GM12878 (cell line): ENCODE measurements at regions not wholly inside any gene's neighbourhood (a gene's known extent, or its start where the extent isn't known, plus 50 kb on each side); places are given as distances from the start of the nearest gene placed in this dataset.

ENCODE experiments used
- ATAC-seq: fragments of 200-7000 bp; cut with Tn5 transposase; 3 replicates; pipeline ENCODE4 v1.9.1; 2020; ENCODE audit warnings: mild to moderate bottlenecking, moderate library complexity
- BruUV-seq: library from RNA; stranded (reverse); fragments of 400-500 nt; replicated peaks from 2 replicates; lab custom pipeline; 2021; lab: Mats Ljungman, UMichigan
- CTCF ChIA-PET: fragments of 300-600 bp; sonication (Branson Sonifier 250); formaldehyde crosslinking; extraction: SDS; loops from one replicate; lab custom pipeline; 2021; ENCODE audit warnings: inconsistent platforms; lab: Yijun Ruan, JAX
- POLR2A ChIA-PET: fragments of 350-600 bp; formaldehyde crosslinking; extraction: SDS; loops from one replicate; lab custom pipeline; 2021; ENCODE audit warnings: inconsistent platforms; lab: Charles Lee
- RAD21 ChIA-PET: fragments of 300-600 bp; sonication (Branson Sonifier 250); formaldehyde crosslinking; loops from one replicate; lab custom pipeline; 2023; ENCODE audit warnings: antibody characterized with exemption; ENCODE audit not compliant: unreplicated experiment; lab: Charles Lee
- SMC1A ChIA-PET: fragments of 300-600 bp; sonication (Branson Sonifier 250); formaldehyde crosslinking; loops from one replicate; lab custom pipeline; 2023; ENCODE audit not compliant: unreplicated experiment, uncharacterized antibody; lab: Charles Lee
- DNase-seq: peaks from one replicate; pipeline ENCODE4 v3.0.0-alpha.2; 2011; ENCODE audit warnings: low read depth, low spot score
- FAIRE-seq: peaks from 3 replicates; lab custom pipeline; 2011; peaks lifted over from hg19 to GRCh38; lab: Jason Lieb, UNC
- H2AFZ ChIP-seq: 2 replicates; pipeline ENCODE4 v1.6.0; 2011; ENCODE audit warnings: low read depth, low read length, control low read depth; ENCODE audit not compliant: control insufficient read depth
- H3K27ac ChIP-seq: 2 replicates; pipeline ENCODE4 v1.5.1; 2011; ENCODE audit warnings: control low read depth; ENCODE audit not compliant: control insufficient read depth, insufficient read depth
- H3K27me3 ChIP-seq, 2 experiments: replicated peaks in 1 of 2; 2 replicates each; pipeline versions ENCODE4 v1.6.0 to v1.6.1; 2011; ENCODE audit warnings: low read length in 1 of 2; ENCODE audit not compliant: control insufficient read depth in 2 of 2, insufficient read depth in 2 of 2
- H3K36me3 ChIP-seq, 2 experiments: 2 replicates each; pipeline ENCODE4 v1.5.1; 2011; ENCODE audit warnings: low read length in 1 of 2; ENCODE audit not compliant: control insufficient read depth in 2 of 2, insufficient read depth in 2 of 2
- H3K4me1 ChIP-seq: 2 replicates; pipeline ENCODE4 v1.6.1; 2011; ENCODE audit warnings: mild to moderate bottlenecking, low read length, moderate library complexity, mixed read lengths; ENCODE audit not compliant: control insufficient read depth, insufficient read depth
- H3K4me2 ChIP-seq: 2 replicates; pipeline ENCODE4 v1.6.0; 2011; ENCODE audit warnings: control low read depth; ENCODE audit not compliant: control insufficient read depth, insufficient read depth
- H3K4me3 ChIP-seq: fragments of 200-600 bp; sonication (generic); 2 replicates; pipeline ENCODE4 v1.5.1; 2016
- H3K79me2 ChIP-seq: 2 replicates; pipeline ENCODE4 v1.6.0; 2011; ENCODE audit warnings: low read length; ENCODE audit not compliant: control insufficient read depth, insufficient read depth
- H3K9ac ChIP-seq: 2 replicates; pipeline ENCODE4 v1.8.0; 2011; ENCODE audit warnings: low read length, control low read depth, mixed read lengths; ENCODE audit not compliant: control insufficient read depth, insufficient read depth
- H3K9me3 ChIP-seq: replicated peaks from 3 replicates; pipeline ENCODE4 v1.5.1; 2011; ENCODE audit warnings: mild to moderate bottlenecking, low read length; ENCODE audit not compliant: control insufficient read depth, insufficient read depth
- H4K20me1 ChIP-seq: 2 replicates; pipeline ENCODE4 v1.6.0; 2011; ENCODE audit not compliant: control insufficient read depth, insufficient read depth
- CHD2 ChIP-seq: IDR thresholded peaks from 2 replicates; pipeline ENCODE4 v1.6.1; 2011; ENCODE audit warnings: low read depth, low read length, improper control_type of control experiment, borderline replicate concordance
- NFXL1 ChIP-seq: fragments of 450-650 bp; IDR thresholded peaks from 2 replicates; pipeline ENCODE4 v1.6.1; 2017; ENCODE audit warnings: antibody characterized with exemption, mild to moderate bottlenecking, borderline replicate concordance
- PAX8 ChIP-seq: fragments of 450-650 bp; IDR thresholded peaks from 2 replicates; pipeline ENCODE4 v1.6.1; 2017; ENCODE audit warnings: mild to moderate bottlenecking, moderate library complexity
- POLR2AphosphoS2 ChIP-seq: IDR thresholded peaks from 2 replicates; pipeline ENCODE4 v1.6.1; 2011; ENCODE audit warnings: low read depth, mild to moderate bottlenecking, low read length, improper control_type of control experiment, moderate library complexity
- SMAD5 ChIP-seq: IDR thresholded peaks from 2 replicates; pipeline ENCODE4 v1.6.1; 2016; ENCODE audit warnings: antibody characterized with exemption, low read depth
- SP1 ChIP-seq: IDR thresholded peaks from one replicate; pipeline ENCODE4 v1.6.1; 2011; ENCODE audit warnings: low read depth, low read length
- SPI1 ChIP-seq: IDR thresholded peaks from 2 replicates; pipeline ENCODE4 v1.6.1; 2011; ENCODE audit warnings: low read depth, mild to moderate bottlenecking, low read length, moderate library complexity, borderline replicate concordance; ENCODE audit not compliant: insufficient read depth
- STAT1 ChIP-seq: fragments of 450-650 bp; conservative IDR thresholded peaks from 2 replicates; pipeline ENCODE4 v1.6.1; 2014; ENCODE audit warnings: antibody characterized with exemption, mild to moderate bottlenecking
- TCF3 ChIP-seq: IDR thresholded peaks from 2 replicates; pipeline ENCODE4 v1.6.1; 2012; ENCODE audit warnings: low read depth, mild to moderate bottlenecking, low read length, borderline replicate concordance; ENCODE audit not compliant: insufficient read depth
- YBX1 ChIP-seq: fragments of 450-650 bp; IDR thresholded peaks from 2 replicates; pipeline ENCODE4 v1.6.1; 2016; ENCODE audit warnings: antibody characterized with exemption
- ZNF24 ChIP-seq: fragments of 450-650 bp; IDR thresholded peaks from 2 replicates; pipeline ENCODE4 v1.6.1; 2017; ENCODE audit warnings: antibody characterized with exemption, mild to moderate bottlenecking
- WGBS: methylation state at CpG from one replicate; pipeline ENCODE4 v1.1.6; 2016; ENCODE audit warnings: low lambda C conversion rate; ENCODE audit not compliant: insufficient replicate concordance, insufficient coverage; ENCODE audit errors: missing lambda C conversion rate; 5-methylcytosine and 5-hydroxymethylcytosine counted together
- in situ Hi-C: fragments of 300-500 bp; cut with MboI; formaldehyde crosslinking; loops from 9 replicates; pipeline ENCODE4 v1.14.3; 2018; ENCODE audit warnings: mixed read lengths
- intact Hi-C: fragments of 100-400 bp; cut with micrococcal nuclease; formaldehyde crosslinking; loops from one replicate; pipeline ENCODE4 v1.14.2; 2022; ENCODE audit not compliant: unreplicated experiment
- TF ChIP-seq, protein P1 (sequence below): fragments of 450-650 bp; IDR thresholded peaks from 2 replicates; pipeline ENCODE4 v1.6.1; 2017; ENCODE audit warnings: borderline replicate concordance
- TF ChIP-seq, protein P2 (sequence below): fragments of 150-350 bp; IDR thresholded peaks from 2 replicates; pipeline ENCODE4 v1.6.1; 2016; ENCODE audit warnings: low read depth, low read length
- TF ChIP-seq, protein P3 (sequence below): fragments of 450-650 bp; IDR thresholded peaks from 2 replicates; pipeline ENCODE4 v1.6.1; 2016; ENCODE audit warnings: mild to moderate bottlenecking, moderate library complexity, borderline replicate concordance
- TF ChIP-seq, protein P4 (sequence below): IDR thresholded peaks from 2 replicates; pipeline ENCODE4 v1.6.1; 2012; ENCODE audit warnings: low read depth, low read length, improper control_type of control experiment

DNA sequence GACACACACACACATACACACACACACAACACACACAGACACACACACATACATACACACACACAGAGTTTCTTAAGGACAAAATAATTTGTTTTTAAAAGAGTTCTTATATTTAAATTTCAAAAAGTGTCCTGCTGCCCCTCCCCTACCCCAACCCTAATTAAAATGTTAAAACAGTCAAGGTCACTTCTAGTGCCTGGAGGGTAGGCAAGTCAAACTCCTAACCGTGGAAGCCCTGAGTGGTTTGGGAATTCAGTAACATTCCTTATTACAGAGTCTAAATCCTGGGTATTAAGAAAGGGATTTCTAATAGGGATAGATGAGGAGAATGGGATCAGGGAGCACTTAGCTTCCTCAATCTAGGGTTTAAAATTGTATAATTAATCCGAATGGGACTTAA is 403.6 kb upstream of the NFIA start:
- BruUV-seq = no TSS peak
- no peak for FAIRE-seq

More for the DNA sequence above, 403.6 kb upstream of the NFIA start:
- H2AFZ ChIP-seq = no peak overlapping the region
- no peaks in the 10 kb centered on the region for H3K4me1 ChIP-seq
- SMC1A ChIA-PET = no interaction called here
- TF ChIP-seq SMAD5 (no peak), POLR2AphosphoS2 (no peak), NFXL1 (no peak), YBX1 (no peak), TCF3 (no peak), SP1 (no peak), CHD2 (no peak), ZNF24 (no peak), STAT1 (no peak), SPI1 (no peak), PAX8 (no peak)
- TF ChIP-seq, protein P1, sequence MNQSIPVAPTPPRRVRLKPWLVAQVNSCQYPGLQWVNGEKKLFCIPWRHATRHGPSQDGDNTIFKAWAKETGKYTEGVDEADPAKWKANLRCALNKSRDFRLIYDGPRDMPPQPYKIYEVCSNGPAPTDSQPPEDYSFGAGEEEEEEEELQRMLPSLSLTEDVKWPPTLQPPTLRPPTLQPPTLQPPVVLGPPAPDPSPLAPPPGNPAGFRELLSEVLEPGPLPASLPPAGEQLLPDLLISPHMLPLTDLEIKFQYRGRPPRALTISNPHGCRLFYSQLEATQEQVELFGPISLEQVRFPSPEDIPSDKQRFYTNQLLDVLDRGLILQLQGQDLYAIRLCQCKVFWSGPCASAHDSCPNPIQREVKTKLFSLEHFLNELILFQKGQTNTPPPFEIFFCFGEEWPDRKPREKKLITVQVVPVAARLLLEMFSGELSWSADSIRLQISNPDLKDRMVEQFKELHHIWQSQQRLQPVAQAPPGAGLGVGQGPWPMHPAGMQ = no peak
- TF ChIP-seq, protein P2, sequence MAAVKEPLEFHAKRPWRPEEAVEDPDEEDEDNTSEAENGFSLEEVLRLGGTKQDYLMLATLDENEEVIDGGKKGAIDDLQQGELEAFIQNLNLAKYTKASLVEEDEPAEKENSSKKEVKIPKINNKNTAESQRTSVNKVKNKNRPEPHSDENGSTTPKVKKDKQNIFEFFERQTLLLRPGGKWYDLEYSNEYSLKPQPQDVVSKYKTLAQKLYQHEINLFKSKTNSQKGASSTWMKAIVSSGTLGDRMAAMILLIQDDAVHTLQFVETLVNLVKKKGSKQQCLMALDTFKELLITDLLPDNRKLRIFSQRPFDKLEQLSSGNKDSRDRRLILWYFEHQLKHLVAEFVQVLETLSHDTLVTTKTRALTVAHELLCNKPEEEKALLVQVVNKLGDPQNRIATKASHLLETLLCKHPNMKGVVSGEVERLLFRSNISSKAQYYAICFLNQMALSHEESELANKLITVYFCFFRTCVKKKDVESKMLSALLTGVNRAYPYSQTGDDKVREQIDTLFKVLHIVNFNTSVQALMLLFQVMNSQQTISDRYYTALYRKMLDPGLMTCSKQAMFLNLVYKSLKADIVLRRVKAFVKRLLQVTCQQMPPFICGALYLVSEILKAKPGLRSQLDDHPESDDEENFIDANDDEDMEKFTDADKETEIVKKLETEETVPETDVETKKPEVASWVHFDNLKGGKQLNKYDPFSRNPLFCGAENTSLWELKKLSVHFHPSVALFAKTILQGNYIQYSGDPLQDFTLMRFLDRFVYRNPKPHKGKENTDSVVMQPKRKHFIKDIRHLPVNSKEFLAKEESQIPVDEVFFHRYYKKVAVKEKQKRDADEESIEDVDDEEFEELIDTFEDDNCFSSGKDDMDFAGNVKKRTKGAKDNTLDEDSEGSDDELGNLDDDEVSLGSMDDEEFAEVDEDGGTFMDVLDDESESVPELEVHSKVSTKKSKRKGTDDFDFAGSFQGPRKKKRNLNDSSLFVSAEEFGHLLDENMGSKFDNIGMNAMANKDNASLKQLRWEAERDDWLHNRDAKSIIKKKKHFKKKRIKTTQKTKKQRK = no peak
- TF ChIP-seq, protein P3, sequence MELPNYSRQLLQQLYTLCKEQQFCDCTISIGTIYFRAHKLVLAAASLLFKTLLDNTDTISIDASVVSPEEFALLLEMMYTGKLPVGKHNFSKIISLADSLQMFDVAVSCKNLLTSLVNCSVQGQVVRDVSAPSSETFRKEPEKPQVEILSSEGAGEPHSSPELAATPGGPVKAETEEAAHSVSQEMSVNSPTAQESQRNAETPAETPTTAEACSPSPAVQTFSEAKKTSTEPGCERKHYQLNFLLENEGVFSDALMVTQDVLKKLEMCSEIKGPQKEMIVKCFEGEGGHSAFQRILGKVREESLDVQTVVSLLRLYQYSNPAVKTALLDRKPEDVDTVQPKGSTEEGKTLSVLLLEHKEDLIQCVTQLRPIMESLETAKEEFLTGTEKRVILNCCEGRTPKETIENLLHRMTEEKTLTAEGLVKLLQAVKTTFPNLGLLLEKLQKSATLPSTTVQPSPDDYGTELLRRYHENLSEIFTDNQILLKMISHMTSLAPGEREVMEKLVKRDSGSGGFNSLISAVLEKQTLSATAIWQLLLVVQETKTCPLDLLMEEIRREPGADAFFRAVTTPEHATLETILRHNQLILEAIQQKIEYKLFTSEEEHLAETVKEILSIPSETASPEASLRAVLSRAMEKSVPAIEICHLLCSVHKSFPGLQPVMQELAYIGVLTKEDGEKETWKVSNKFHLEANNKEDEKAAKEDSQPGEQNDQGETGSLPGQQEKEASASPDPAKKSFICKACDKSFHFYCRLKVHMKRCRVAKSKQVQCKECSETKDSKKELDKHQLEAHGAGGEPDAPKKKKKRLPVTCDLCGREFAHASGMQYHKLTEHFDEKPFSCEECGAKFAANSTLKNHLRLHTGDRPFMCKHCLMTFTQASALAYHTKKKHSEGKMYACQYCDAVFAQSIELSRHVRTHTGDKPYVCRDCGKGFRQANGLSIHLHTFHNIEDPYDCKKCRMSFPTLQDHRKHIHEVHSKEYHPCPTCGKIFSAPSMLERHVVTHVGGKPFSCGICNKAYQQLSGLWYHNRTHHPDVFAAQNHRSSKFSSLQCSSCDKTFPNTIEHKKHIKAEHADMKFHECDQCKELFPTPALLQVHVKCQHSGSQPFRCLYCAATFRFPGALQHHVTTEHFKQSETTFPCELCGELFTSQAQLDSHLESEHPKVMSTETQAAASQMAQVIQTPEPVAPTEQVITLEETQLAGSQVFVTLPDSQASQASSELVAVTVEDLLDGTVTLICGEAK = no peak
- TF ChIP-seq, protein P4, sequence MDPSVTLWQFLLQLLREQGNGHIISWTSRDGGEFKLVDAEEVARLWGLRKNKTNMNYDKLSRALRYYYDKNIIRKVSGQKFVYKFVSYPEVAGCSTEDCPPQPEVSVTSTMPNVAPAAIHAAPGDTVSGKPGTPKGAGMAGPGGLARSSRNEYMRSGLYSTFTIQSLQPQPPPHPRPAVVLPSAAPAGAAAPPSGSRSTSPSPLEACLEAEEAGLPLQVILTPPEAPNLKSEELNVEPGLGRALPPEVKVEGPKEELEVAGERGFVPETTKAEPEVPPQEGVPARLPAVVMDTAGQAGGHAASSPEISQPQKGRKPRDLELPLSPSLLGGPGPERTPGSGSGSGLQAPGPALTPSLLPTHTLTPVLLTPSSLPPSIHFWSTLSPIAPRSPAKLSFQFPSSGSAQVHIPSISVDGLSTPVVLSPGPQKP = no peak
- TF ChIP-seq, all 136 proteins: peak for 0
- H3K9me3 ChIP-seq = no peaks in the 10 kb centered on the region
- no peak overlapping the region for H3K9ac ChIP-seq
- H4K20me1 ChIP-seq = no peaks in the 10 kb centered on the region
- POLR2A ChIA-PET = no interaction called here
- DNase-seq (no peak), ATAC-seq (no peak)
- no peaks in the 10 kb centered on the region for H3K27me3 ChIP-seq
- H3K27ac ChIP-seq = no peak overlapping the region
- no peak overlapping the region for H3K4me3 ChIP-seq
- 2% methylated on average over 2 of the region's 2 CpGs for WGBS
- H3K79me2 ChIP-seq = no peaks in the 10 kb centered on the region
- intact Hi-C loops = no loop called here
- H3K4me2 ChIP-seq = no peak overlapping the region
- in situ Hi-C loops = no loop called here
- no peaks in the 10 kb centered on the region for H3K36me3 ChIP-seq
- RAD21 ChIA-PET = no interaction called here
- CTCF ChIA-PET = no interaction called here
